GM12873 (cell line): ENCODE measurements at regions not wholly inside any gene's neighbourhood (a gene's known extent, or its start where the extent isn't known, plus 50 kb on each side); places are given as distances from the start of the nearest gene placed in this dataset.

ENCODE experiments used
- TF ChIP-seq, protein P1 (sequence below): IDR thresholded peaks from 2 replicates; pipeline ENCODE4 v1.5.1; 2012; ENCODE audit warnings: low read depth, mild to moderate bottlenecking, moderate library complexity, low read length, control low read depth; ENCODE audit not compliant: insufficient read depth; ENCODE audit errors: missing control alignments

DNA sequence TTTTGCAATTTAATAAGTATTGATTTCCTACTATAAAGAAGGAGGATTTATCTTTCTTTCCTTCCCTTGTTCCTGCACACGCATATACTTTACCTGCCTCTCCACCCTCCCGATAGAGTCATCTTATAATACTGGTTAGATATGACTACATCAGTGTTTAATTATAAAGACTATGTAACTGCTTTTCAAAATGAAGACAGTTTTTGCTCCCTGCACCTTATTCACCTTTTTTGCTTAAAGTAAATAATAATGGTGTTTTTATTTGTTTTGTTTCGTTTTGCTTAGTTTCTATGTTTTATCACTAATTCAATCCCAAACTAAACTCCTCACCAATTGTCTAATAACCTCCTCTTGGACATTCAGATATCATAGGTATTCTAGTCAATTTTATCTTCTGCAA lies 101.9 kb upstream of the RORA start:
- TF ChIP-seq, protein P1, sequence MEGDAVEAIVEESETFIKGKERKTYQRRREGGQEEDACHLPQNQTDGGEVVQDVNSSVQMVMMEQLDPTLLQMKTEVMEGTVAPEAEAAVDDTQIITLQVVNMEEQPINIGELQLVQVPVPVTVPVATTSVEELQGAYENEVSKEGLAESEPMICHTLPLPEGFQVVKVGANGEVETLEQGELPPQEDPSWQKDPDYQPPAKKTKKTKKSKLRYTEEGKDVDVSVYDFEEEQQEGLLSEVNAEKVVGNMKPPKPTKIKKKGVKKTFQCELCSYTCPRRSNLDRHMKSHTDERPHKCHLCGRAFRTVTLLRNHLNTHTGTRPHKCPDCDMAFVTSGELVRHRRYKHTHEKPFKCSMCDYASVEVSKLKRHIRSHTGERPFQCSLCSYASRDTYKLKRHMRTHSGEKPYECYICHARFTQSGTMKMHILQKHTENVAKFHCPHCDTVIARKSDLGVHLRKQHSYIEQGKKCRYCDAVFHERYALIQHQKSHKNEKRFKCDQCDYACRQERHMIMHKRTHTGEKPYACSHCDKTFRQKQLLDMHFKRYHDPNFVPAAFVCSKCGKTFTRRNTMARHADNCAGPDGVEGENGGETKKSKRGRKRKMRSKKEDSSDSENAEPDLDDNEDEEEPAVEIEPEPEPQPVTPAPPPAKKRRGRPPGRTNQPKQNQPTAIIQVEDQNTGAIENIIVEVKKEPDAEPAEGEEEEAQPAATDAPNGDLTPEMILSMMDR, result no peak

- TF ChIP-seq, protein P1, result no peak
Measured at GRCh38 chr15:61327019-61327631, 98.0 kb upstream of the RORA start.

DNA sequence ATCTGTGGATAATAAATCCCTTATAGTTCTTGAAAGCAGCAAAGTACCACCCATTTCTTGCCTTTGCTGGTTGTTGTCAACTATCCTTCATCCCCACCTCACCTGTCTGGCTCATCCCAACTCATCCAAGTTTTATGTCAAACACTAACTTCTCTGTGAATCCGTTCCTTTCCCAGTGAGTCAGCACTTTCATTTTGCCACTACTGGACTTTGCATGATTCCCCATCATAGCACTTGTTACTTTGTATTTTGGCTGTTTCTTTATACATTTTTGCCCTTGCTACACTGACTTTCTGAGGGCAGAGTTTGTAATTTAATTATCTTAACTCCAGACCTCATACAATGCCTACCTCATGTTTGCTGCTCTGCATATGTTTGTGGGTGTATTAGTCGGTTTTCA lies 90.8 kb upstream of the RORA start:
- TF ChIP-seq, protein P1, result no peak

GRCh38 chr15:61318802-61319525 lies 89.9 kb upstream of the RORA start:
- TF ChIP-seq, protein P1, result no peak

DNA sequence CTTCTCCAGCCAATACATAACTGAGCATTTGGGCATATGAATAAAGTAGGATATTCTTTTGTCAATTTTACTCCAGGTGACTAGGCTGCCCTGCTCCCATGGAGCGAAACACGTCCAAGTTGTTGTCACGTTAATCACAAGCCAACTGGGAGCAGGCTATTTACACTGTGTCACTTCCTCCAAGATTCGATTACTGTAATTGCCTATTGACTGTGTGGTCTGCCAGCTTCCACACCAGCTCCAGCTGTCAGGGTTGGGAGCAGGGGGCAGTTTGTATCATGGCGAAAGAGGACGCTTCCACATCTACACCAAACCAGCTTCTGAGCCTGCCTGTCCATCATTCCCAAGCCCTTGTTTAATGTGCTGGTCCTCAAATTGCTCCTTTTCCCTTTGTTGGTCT lies 89.2 kb upstream of the RORA start:
- TF ChIP-seq, protein P1, result no peak

DNA sequence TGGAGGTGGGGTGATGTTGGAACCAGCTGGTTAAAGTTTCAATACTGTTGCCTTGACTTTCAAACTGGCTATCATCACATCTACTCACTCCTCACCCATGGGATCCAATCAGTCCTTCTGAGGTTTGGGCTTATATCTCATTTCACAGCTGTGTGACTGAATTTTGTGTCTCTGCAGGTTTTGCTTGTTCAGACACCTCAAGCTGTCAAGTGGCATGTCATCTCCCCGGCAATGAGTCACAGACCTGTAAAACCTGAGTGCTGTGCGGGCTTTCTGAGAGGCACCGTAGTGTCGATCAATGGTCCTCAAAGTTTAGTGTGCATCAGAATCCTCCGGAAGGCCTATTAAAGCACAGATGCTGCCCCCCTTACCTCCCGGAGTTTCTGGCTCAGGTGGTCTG lies 86.4 kb upstream of the RORA start:
- TF ChIP-seq, protein P1, result no peak

GRCh38 chr15:61314427-61314826 lies 85.3 kb upstream of the RORA start:
- TF ChIP-seq, protein P1, result no peak
